GM19025 (cell line): ENCODE measurements at regions not wholly inside any gene's neighbourhood (a gene's known extent, or its start where the extent isn't known, plus 50 kb on each side); places are given as distances from the start of the nearest gene placed in this dataset.
"Not testable (repeated sequence)": the region's sequence is repeated elsewhere in the genome, so short reads cannot be mapped to it uniquely, and the experiment has no call there.

Source experiments
- ATAC-seq: cut with Tn5 transposase; IDR thresholded peaks from one replicate; pipeline ENCODE4 v1.9.1; 2021; ENCODE audit warnings: mild to moderate bottlenecking, low read depth, moderate library complexity; ENCODE audit not compliant: unreplicated experiment

DNA sequence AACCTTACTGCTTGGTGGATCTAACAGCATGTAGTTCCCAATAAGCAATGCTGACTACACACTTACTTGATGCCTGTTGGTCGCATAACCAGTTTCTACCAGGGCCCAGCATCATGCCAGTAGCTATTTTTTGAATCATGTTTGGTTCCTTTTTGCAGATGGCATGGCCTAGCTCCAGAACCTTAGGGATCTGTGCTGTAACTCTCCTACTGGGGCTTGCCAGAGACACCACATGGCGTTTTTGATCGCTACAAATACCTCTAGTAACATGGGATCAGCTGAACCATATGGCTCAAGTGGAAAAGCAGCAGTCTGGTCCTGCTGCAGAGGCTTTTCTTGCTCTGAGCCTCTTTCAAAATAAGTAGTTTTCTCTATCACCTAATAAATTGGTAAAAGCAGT lies 654.6 kb upstream of the API5 start:
- ATAC-seq: no peak

DNA sequence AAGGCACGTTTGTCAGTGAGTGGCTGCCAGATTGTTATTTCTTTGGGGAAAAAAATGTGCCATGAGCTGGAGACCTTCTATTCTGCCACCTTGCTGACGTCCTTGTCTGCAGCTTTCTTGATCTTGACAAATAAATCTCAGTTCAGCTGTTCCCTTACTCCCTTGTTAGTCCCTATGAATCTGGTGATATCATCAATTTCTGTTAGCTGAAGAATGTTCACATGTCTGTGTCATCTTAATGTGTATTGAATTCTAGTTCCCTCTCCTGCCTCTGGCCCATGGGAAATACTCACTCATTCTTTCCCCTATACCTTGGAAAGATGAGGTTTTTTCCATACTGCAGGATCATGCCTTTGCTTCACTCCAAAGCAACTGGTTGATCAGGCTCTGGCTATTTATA lies 649.9 kb upstream of the API5 start:
- ATAC-seq: no peak

DNA sequence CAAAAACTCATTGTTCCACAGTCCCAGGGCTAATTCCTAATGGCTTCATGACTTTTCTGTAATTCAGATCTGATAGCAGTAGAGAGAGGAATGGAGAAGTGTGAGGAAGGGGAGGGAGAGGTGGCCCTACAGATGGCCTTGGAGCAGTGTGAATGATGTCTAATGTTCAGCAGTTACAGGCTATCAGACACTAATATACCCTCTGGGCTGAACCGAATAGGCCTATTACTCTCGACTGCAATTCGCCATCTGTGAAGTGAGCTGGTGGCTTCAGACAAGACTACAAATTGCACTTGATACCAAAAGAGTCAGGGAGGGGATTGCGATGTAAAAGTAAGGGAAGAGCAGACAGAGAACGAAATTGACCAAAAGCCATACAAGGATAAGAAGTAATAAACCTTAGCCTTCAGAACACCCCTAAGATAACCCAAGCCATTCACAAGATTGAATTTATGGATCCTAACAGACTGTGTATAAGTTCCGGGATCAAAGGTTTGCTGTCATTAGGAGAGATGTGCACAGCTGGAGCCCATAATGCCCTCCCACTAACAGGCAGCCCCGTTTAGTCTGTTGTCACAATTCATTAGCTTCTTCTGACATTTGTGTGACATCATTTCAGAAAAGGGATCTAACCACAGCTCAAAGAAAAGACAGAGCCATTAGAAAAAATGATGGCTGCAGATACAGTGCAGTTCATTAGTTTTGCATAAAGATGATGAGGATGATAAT lies 642.4 kb upstream of the API5 start:
- ATAC-seq: no peak

DNA sequence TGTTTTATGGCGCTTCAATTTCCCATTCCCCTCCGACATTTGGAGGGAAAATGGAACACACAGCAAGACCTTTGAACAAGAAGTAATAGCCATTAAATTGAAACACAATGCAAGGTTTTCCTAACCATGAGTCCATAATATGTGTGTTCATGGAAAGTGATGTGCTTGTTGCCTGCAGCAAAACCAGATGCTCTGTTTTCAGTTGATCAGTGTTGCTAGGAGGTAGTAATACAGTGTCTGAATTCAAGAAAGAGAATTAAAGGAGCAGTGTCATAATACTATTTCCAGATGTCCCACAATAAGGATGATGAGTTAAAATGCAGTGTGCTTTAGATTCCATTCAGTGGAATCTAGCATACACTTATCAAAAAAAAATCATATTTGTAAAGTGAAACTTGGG lies 637.4 kb upstream of the API5 start:
- ATAC-seq: no peak

DNA sequence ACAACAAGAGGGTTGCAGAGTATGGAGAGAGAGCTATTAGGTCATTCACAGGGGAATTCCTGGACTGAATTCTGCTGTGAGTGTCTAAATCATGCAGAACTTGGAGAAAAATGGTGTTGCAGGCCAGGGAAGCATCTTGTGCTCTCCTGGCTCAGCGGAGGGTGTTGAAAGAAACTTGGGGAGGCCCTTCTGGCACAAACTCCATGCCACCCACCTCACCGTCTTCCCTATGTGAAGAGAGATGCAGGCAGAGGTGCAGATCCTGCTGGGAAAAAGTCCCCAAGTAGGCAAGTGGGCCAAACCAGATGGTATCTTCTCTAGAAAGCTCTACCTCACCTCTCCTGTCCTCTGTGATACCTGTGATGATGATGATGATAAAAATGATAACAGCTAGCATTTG lies 604.3 kb upstream of the API5 start:
- ATAC-seq: no peak

DNA sequence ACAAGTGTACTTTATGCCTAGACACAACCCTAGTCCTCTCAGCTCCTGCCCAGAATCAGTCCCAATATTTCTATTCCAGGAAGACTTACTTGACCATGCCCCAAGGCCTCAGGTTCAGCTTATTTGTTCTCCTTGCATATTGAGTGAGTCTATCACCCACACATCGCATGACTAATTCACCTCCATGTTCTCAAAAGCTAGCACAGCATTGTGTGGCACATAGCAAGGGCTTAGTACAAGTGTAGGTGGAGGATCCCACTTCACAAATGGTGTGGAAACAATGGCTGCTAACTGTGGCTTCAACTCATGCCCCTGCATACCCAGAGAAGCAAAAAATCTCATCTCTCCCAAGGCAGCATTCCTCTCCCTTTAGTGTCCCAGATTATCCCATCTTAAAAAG lies 602.6 kb upstream of the API5 start:
- no peak for ATAC-seq

DNA sequence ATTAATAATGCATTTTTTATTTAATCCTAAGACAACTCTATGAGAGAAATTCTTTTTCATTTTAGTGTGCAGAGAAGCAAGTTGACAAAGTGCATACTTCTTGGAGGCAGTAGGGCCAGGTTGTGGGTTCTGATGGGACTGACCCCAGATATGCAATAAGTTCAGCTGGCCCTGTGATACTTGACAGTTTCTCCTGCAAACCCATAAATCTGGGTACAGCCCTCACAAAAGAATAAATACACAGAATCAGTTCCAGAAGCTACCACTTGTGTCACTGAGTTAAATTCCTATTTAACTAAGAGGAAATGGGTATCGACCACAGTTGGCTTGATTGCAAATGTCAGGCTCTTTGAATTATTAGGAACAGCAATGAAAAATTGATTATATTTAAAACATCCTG lies 598.5 kb upstream of the API5 start:
- ATAC-seq: no peak

DNA sequence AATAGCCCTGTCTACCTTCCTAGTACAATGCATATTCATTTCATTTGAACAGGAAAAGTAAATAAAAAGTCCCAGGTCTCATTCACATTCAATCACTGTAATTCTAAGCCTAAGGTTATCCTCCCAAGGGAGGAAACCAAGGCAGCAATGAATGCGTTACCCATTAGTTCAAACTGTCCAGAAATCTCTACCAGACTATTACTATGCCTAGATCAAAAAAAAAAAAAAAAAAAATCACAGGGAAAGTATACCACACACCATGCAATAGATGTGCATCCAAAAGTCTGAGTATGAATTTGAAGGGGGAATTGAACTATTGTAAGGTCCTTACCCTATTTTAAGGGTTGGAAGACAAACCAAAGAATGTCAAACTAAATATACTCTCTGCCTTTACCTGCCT lies 598.0 kb upstream of the API5 start:
- ATAC-seq: no peak

DNA sequence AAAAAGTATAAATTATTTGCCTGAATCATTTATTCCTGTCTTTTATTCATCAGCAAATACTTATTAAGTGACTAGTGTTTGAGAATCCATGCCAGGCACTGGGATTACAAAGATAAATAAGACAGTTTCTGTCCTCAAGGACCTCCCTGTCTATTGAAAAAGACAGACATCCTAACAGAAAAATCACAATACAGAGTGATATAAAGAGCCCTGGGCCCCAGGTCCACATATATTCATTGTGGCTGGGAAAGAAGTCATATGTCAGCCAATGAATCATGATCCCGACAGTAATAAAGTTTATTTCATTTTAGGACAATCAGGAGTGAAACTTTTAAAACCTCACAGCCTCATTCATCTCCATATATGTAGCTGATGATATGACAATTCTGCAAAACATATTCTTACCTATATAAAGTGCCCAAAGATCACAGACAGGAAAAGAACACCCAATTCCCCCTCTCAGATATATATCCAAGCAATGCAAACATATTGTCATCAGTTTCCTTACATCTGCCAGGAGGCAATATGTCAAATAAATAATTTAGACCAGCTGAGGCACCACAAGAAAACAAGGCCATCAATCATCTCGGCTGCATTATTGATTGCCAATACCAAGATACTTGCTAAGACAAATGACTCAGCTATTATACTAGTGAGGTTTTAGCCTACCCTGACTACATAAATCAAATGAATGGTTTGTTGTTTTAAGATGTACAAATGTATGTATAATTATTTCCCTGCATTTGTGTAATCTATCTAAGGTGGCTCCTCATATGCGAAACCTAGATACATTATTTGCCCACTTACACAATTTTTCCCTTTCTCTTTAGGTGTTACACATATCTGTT lies 590.9 kb upstream of the API5 start:
- ATAC-seq: no peak

DNA sequence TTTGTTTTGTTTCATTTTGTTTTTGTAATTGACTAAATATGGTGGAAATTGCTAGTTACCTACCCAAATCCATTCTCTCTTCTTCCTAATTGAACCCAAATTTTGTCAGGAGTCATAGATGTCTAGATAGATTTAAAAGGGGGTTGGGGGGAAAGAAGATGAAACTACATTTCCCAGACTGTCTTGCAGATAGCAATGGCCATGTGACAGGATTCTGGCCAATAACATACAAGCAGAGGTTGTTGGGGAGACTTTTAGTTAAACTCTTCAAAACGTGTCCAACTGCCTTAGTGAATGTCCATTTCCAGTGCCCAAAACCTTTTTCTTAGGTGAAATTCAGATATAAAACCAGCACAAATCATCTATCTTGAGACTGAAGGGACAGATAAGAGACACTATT lies 583.9 kb upstream of the API5 start:
- no peak for ATAC-seq

DNA sequence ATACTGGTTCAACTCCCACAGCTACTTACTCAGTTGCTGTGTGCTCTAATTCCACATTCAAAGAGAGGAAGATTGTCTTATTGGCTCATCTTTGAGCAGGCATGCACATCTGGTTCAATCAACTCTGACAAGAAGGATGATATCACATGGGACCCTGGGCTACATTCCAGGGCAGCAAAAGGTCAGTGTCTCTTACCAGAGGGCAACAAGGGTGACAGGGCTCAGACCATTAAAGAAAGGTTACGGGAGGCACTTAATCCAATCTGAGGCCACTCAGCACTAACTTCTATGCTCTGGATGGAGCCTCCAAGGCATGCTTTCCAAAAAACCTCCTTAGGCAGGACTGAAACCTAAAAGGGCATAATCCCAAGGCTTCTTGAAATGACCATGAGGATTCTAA lies 549.4 kb upstream of the API5 start:
- ATAC-seq: no peak

DNA sequence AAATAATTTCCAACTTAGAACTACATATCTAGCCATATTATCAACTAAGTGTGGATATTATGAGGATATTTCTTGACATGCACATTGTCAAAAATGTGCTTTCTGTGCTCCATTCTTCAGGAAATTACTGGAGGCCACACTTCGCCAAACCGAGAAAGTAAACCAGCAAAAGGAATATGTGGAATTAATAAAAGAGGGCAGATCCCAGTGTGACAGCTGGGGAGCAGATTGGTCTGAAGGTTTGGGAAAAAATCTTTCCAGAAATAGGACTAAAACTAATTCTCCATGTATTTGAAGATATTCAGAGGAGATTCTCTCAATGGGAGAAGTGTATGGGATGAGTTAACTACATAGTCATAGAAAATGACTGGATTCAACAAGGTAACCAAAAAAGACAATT lies 546.9 kb upstream of the API5 start:
- ATAC-seq: no peak

DNA sequence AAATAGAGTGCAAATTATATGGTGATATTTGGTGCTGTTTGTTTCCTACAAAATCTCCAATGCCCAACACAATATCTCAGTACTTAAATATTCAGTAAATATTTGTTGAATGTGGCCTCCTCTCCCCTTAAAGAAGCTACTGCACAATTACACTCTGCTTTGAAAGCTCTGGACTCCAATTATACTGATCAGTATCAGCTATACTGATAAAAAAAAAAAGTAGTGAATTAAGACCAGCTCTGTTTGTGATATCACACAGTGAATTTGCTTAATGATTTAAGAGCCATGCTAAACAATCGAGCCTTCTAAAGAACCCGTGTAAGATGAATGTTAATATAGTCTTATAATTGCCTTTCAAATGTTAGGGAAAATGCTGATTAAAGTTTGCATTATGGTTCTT lies 543.2 kb upstream of the API5 start:
- ATAC-seq: no peak

DNA sequence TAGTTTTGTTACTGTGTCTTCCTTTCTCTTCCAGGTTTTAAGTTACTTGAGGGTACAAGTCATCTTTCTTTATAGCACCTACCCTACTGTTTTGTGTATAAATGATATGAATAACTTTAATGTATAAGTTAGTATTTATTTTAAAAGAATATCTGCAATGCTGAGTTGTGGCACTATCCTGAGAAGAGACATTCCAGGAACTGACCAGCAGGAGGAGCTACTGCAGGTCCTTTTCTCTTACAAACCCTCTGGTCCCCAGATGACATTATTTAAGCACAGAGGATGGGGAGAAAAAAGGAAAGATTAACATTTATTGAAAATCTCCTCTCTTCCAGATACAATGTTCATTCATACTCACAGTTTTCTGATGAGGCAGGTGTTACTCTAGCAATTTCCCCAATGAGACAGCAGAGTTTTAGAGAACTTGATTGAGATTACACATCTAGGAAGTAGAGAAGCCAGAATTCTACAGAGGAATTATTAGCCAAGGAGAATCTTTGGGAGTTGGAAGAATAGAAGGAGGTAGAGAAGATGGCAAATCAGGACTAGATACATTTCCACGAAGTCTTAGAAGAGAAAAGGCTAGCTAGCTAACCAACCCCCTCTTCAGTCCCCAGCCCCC lies 541.2 kb upstream of the API5 start:
- ATAC-seq: no peak

DNA sequence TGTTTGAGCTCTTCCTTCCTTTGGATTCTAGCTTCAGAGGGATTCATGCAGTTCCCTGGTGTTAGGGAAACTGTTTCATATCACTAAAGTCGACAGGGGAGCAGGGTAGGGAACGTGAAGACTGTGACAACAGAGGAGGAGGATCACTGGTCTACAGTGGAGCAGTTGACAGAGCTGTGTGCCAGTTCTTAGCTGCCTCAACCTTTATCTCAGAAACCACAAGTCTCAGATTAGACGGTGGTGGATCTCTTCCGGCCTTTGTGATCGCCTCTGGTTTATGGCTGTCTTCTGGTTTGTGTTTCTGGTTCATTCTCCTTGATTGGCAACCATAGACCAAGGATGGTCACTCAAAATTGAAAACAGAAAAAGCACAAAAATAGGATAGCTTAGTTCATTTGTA lies 538.9 kb upstream of the API5 start:
- no peak for ATAC-seq

DNA sequence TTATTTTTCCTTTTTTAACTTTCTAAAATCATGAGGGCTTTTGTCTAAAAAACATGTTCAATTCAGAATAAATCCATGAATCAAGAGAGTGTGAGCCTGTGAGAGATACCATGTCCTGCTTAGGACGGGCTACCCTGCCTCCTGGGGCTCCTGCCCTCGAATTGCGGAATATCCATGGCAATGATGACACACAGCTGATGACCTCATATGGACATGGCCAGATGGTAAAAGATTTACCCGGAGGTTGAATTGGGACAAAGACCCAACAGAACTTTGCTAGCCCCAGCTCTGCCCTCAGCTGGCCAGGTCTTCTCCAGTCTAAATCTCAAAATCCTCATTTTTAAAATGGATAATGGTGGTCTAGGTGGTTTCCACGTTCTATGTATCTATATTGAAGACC lies 538.1 kb upstream of the API5 start:
- ATAC-seq: no peak

DNA sequence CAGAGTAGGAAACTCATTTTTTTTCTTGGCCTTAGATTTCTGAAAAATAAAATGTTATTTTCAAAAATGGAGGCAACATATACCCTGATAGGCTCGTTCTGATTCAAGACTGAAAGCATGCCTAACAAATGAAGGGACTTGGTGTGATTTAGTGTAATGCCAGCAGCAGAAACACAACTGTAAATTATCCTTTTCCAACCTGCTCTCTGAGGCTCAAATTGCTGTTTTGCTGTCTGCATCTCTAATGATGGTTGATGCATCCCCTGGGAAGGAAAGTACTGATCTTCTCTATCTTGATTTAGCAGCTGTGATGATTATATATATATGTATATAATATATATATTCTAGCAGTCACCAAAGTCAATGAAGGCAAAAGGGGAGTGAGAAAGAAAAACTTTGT lies 537.2 kb upstream of the API5 start:
- ATAC-seq: no peak

DNA sequence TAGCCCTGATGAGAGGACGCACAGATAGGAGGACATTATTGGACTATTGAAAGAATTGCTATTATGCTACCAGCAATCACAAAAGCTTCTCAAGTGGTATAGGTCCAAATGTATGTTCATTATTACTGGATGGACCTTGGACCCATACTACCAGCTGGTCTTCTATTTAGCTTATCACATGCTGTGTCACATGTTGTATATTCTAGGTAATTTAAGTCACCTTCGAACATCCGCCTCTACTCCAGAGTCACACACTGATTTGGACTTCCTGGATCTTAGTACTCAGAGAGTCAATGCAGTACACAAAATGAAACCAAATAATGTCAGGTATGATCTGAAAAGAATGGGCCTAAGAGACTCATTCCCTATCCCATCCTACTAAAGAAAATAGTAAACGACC lies 534.0 kb upstream of the API5 start:
- no peak for ATAC-seq

DNA sequence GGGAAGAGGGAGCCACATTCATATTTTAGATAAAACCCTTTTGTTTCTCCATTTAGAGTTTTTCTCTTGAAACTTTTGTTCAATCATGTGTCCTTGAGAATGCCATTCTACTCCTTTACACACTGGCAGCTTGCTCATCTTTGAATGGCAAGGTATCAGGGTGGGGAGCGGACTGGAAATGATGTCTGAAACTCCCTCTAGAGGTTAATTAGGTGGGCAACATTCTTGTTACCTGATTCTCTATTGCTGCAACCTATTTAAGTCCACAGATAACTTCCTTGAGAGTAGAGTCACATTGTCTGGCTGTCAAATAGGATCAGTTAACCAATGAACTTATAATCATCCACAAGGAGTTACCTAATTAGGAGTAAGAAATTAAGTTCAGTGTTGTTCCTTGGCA lies 533.6 kb upstream of the API5 start:
- ATAC-seq: no peak

DNA sequence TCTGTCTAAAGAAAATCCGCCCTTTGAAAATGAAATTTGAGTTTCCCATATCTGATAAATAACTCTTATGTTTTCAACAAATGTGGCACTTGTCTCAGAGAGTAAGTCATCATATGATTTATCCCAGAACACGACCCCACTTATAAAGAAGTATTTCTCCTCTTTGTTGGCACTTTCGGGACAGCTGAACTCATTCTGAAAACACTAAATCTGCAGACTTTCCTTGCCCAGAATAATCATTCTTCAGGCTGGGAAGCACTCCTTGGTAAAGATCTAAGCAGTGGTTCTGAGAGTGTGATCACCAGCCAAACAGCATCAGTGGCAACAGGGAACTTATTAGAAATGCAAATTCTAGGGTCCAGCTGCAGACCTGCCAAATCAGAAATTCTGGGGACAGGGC lies 532.2 kb upstream of the API5 start:
- ATAC-seq: no peak

DNA sequence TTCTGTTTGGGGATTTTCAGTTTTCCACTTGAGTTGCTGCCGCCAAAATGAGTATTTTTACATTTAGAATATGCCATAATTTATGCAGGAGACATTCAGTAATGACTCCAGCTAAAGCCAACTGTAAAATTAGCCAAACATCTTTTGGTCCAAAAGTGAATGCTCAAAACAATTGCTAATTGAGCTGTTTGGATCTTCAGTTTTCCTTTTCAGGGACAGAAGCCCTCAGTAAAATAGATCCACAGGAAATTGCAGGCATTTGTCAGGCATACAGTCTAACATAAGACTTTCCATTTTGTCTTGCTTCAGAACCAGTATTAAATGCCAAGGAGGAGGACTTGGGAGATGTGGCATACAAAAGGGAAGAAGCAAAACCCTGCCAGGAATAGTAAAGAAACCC lies 524.8 kb upstream of the API5 start:
- no peak for ATAC-seq

DNA sequence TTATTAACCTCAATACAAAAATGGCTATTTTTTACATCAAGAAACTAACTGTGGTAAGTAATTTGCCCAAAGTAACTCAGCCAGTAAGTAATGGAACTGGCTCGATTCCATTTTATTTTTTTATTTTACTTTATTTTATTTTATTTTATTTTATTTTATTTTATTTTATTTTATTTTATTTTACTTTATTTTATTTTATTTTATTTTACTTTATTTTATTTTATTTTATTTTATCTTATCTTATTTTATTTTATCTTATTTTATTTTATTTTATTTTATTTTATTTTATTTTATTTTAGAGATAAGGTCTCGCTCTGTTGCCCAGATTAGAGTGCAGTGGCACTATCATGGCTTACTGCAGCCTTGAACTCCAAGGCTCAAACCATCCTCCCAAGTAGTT lies 516.3 kb upstream of the API5 start:
- not testable (repeated sequence) for ATAC-seq
